PC-9 (cell line): ENCODE measurements at regions not wholly inside any gene's neighbourhood (a gene's known extent, or its start where the extent isn't known, plus 50 kb on each side); places are given as distances from the start of the nearest gene placed in this dataset.

Source experiments
- BruUV-seq: library from RNA; stranded (reverse); fragments of 400-500 nt; replicated peaks from 2 replicates; lab custom pipeline; 2021; lab: Mats Ljungman, UMichigan
- CTCF ChIA-PET: fragments of 300-600 bp; sonication (Branson Sonifier 250); formaldehyde crosslinking; loops from one replicate; lab custom pipeline; 2022; ENCODE audit warnings: antibody characterized with exemption; lab: Charles Lee
- POLR2A ChIA-PET: fragments of 300-600 bp; sonication (Branson Sonifier 250); formaldehyde crosslinking; loops from one replicate; lab custom pipeline; 2022; ENCODE audit warnings: antibody characterized with exemption; ENCODE audit not compliant: unreplicated experiment; lab: Charles Lee
- DNase-seq, 2 experiments: peaks; one replicate each; pipeline versions ENCODE4 v3.0.0 to v3.0.0-alpha.2; 2015 to 2022; ENCODE audit warnings: mixed read lengths in 1 of 2
- H2AFZ ChIP-seq: fragments of 200-600 bp; sonication (generic); 2 replicates; pipeline ENCODE4 v1.8.1; 2017; ENCODE audit warnings: antibody characterized with exemption
- H3F3A ChIP-seq: fragments of 200-600 bp; sonication (generic); 2 replicates; pipeline ENCODE4 v1.8.1; 2017; ENCODE audit warnings: antibody characterized with exemption, mild to moderate bottlenecking, low read depth; ENCODE audit not compliant: insufficient read depth
- H3K27ac ChIP-seq: fragments of 200-600 bp; sonication (generic); 2 replicates; pipeline ENCODE4 v1.6.1; 2016; ENCODE audit warnings: mixed run types
- H3K27me3 ChIP-seq: fragments of 200-600 bp; sonication (generic); 2 replicates; pipeline ENCODE4 v1.6.1; 2016; ENCODE audit warnings: low read depth, mixed run types; ENCODE audit not compliant: insufficient read depth
- H3K36me3 ChIP-seq: fragments of 200-600 bp; sonication (generic); 2 replicates; pipeline ENCODE4 v1.6.1; 2016; ENCODE audit warnings: low read depth, mixed run types
- H3K4me1 ChIP-seq: fragments of 200-600 bp; sonication (generic); replicated peaks from 2 replicates; pipeline ENCODE4 v1.6.1; 2016; ENCODE audit warnings: mixed run types; ENCODE audit not compliant: insufficient read depth
- H3K4me2 ChIP-seq: fragments of 200-600 bp; sonication (generic); 2 replicates; pipeline ENCODE4 v1.6.1; 2017; ENCODE audit warnings: mixed run types
- H3K4me3 ChIP-seq: fragments of 200-600 bp; sonication (generic); 2 replicates; pipeline ENCODE4 v1.6.1; 2016; ENCODE audit warnings: mixed run types
- H3K79me2 ChIP-seq: fragments of 200-600 bp; sonication (generic); 2 replicates; pipeline ENCODE4 v1.6.1; 2017; ENCODE audit warnings: low read depth, mixed run types
- H3K9me2 ChIP-seq: fragments of 200-600 bp; sonication (generic); 2 replicates; pipeline ENCODE4 v1.8.1; 2017; ENCODE audit warnings: mild to moderate bottlenecking; ENCODE audit not compliant: insufficient read depth
- H3K9me3 ChIP-seq: fragments of 200-600 bp; sonication (generic); 2 replicates; pipeline ENCODE4 v1.8.1; 2016; ENCODE audit warnings: low read depth; ENCODE audit not compliant: insufficient read depth
- H4K20me1 ChIP-seq: fragments of 200-600 bp; sonication (generic); 2 replicates; pipeline ENCODE4 v1.8.1; 2017; ENCODE audit not compliant: insufficient read depth
- CTCF ChIP-seq: fragments of 200-600 bp; sonication (generic); conservative IDR thresholded peaks from 2 replicates; pipeline ENCODE4 v1.6.1; 2017; ENCODE audit warnings: mixed run types, antibody characterized with exemption, mild to moderate bottlenecking, moderate library complexity
- EZH2 ChIP-seq: fragments of 200-600 bp; sonication (generic); IDR thresholded peaks from 2 replicates; pipeline ENCODE4 v1.8.0; 2017; ENCODE audit warnings: antibody characterized with exemption, low read depth
- intact Hi-C: fragments of 100-400 bp; cut with micrococcal nuclease; formaldehyde crosslinking; loops from one replicate; pipeline ENCODE4 v1.10.0; 2022; ENCODE audit not compliant: unreplicated experiment

GRCh38 chr1:242877229-242877628 lies 352.7 kb upstream of the PLD5 start:
- BruUV-seq: no TSS peak
- H3F3A ChIP-seq: no peaks in the 10 kb centered on the region
- no peaks in the 10 kb centered on the region for H3K9me3 ChIP-seq
- CTCF ChIA-PET: no interaction called here
- peaks cover 46% of the 10 kb centered on the region for H3K27me3 ChIP-seq
- no peak overlapping the region for H3K27ac ChIP-seq
- H3K79me2 ChIP-seq: no peaks in the 10 kb centered on the region
- no peak overlapping the region for H3K4me3 ChIP-seq
- no peak overlapping the region for H2AFZ ChIP-seq
- no peaks in the 10 kb centered on the region for H3K9me2 ChIP-seq
- POLR2A ChIA-PET: no interaction called here
- H3K4me1 ChIP-seq: no peaks in the 10 kb centered on the region
- intact Hi-C loops: no loop called here
- H3K4me2 ChIP-seq: no peak overlapping the region
- no peaks in the 10 kb centered on the region for H3K36me3 ChIP-seq
- no peak for DNase-seq
- TF ChIP-seq EZH2 (no peak), CTCF (no peak)
- no peaks in the 10 kb centered on the region for H4K20me1 ChIP-seq

- Histone ChIP-seq H4K20me1 (no peaks in the 10 kb centered on the region), H3K9me3 (no peaks in the 10 kb centered on the region), H2AFZ (no peak overlapping the region), H3F3A (no peaks in the 10 kb centered on the region), H3K9me2 (no peaks in the 10 kb centered on the region), H3K27me3 (peaks cover 54% of the 10 kb centered on the region), H3K79me2 (no peaks in the 10 kb centered on the region), H3K4me1 (no peaks in the 10 kb centered on the region), H3K27ac (no peak overlapping the region), H3K4me3 (no peak overlapping the region), H3K4me2 (no peak overlapping the region), H3K36me3 (no peaks in the 10 kb centered on the region)
- ChIA-PET CTCF (no interaction called here), POLR2A (no interaction called here)
- TF ChIP-seq EZH2 (no peak), CTCF (no peak)
- no TSS peak for BruUV-seq
- DNase-seq: no peak
- intact Hi-C loops: no loop called here
Observed at GRCh38 chr1:242876030-242876429, 351.5 kb upstream of the PLD5 start.

GRCh38 chr1:242873661-242874060 lies 349.2 kb upstream of the PLD5 start:
- no peaks in the 10 kb centered on the region for H3K4me1 ChIP-seq
- H3K36me3 ChIP-seq: no peaks in the 10 kb centered on the region
- DNase-seq: no peak
- ChIA-PET CTCF (no interaction called here), POLR2A (no interaction called here)
- no peak overlapping the region for H3K27ac ChIP-seq
- intact Hi-C loops: no loop called here
- no peak overlapping the region for H2AFZ ChIP-seq
- no peak overlapping the region for H3K4me2 ChIP-seq
- H3K27me3 ChIP-seq: peaks cover 69% of the 10 kb centered on the region
- H4K20me1 ChIP-seq: no peaks in the 10 kb centered on the region
- H3F3A ChIP-seq: no peaks in the 10 kb centered on the region
- TF ChIP-seq EZH2 (no peak), CTCF (no peak)
- H3K9me2 ChIP-seq: no peaks in the 10 kb centered on the region
- BruUV-seq: no TSS peak
- H3K9me3 ChIP-seq: no peaks in the 10 kb centered on the region
- H3K4me3 ChIP-seq: no peak overlapping the region
- H3K79me2 ChIP-seq: no peaks in the 10 kb centered on the region
